Aorta (tissue), 5 donors: ENCODE measurements at regions not wholly inside any gene's neighbourhood (a gene's known extent, or its start where the extent isn't known, plus 50 kb on each side); places are given as distances from the start of the nearest gene placed in this dataset.

Experiments used
- ATAC-seq: fragments of 200-7000 bp; cut with Tn5 transposase; one replicate; pipeline ENCODE4 v1.9.1; 2022; ENCODE audit warnings: moderate library complexity; ENCODE audit not compliant: low FRiP score
- DNase-seq, 2 donors: peaks; one replicate each; pipeline ENCODE4 v3.0.0-alpha.2; 2020
- H3K27ac ChIP-seq, 2 donors: one replicate each; pipeline ENCODE4 v1.5.1; 2013; ENCODE audit warnings: low read length in 2 of 2, mild to moderate bottlenecking in 2 of 2, moderate library complexity in 2 of 2, control low read depth in 1 of 2, inconsistent platforms in 1 of 2, low read depth in 1 of 2
- H3K27me3 ChIP-seq, 2 donors: one replicate each; pipeline ENCODE4 v1.6.1; 2013; ENCODE audit warnings: control low read depth in 1 of 2, low read length in 1 of 2, mild to moderate bottlenecking in 1 of 2, moderate library complexity in 1 of 2; ENCODE audit not compliant: insufficient read depth in 2 of 2, control insufficient read depth in 1 of 2
- H3K36me3 ChIP-seq, 2 donors: one replicate each; pipeline ENCODE4 v1.6.1; 2013; ENCODE audit warnings: control low read depth in 1 of 2, low read length in 1 of 2, mild to moderate bottlenecking in 1 of 2; ENCODE audit not compliant: insufficient read depth in 2 of 2, control insufficient read depth in 1 of 2
- H3K4me1 ChIP-seq, 2 donors: one replicate each; pipeline ENCODE4 v1.6.1; 2013; ENCODE audit warnings: low read length in 2 of 2, control low read depth in 1 of 2, mild to moderate bottlenecking in 1 of 2, moderate library complexity in 1 of 2; ENCODE audit not compliant: insufficient read depth in 2 of 2, control insufficient read depth in 1 of 2
- H3K4me3 ChIP-seq, 2 donors: one replicate each; pipeline ENCODE4 v1.5.1; 2013; ENCODE audit warnings: low read length in 2 of 2, control low read depth in 1 of 2, mild to moderate bottlenecking in 1 of 2
- H3K9me3 ChIP-seq: one replicate; pipeline ENCODE4 v1.6.1; 2013; ENCODE audit warnings: mild to moderate bottlenecking, low read length; ENCODE audit not compliant: control insufficient read depth
- WGBS, 2 donors: extraction: QIAGEN DNeasy Blood & Tissue Kit; methylation state at CpG; one replicate each; pipeline ENCODE4 v1.1.7; 2013; 5-methylcytosine and 5-hydroxymethylcytosine counted together
- intact Hi-C, 2 donors: fragments of 100-400 bp; cut with DNase I; formaldehyde crosslinking; loops; one replicate each; pipeline versions ENCODE4 v1.14.2 to v1.15.0; 2022
- donor health status: healthy with polysubstance abuse.
- donor health status: Bipolar disorder and iron deficiency.
- donor health status: DM: no; HTN: no; CAD: no.
- donor health status: DM: no; HTN: no; CAD: no.
- donor health status: DM: yes; HTN: yes; CAD: no.

DNA sequence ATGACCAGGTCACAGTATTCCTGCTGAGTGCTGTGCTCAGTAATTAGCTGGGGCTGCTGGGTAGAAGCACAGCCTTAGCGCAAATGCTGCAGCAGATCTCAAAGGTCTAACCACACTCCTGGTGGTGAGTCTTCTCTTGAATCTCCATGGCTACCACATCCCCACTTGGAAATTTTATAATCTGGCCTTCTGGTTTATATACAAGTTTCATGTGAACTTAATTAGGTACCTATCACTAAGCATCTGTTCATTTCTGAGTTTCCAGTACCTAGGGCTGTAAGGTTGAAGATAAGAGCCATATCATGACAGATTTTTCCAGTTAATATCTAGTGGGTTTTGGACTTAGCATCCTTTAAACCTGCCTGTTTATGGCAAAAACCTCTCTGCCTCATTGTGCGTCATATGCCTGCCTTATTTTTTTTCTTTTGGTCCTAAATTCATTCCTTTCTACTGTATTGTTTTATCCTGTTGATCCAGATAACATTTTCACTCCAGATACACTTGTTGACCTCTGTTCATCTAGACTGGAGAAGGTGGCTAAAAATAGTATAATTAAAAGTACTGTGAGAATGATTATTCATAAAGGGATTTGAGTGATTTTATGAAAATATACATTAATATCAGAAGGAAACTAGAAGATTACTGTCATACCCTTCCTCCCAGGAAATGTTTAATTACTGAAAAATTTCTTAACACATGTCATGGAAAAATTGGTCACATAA, 168.4 kb upstream of the THUMPD2 start:
- H3K27ac ChIP-seq, result no peak overlapping the region
- H3K27me3 ChIP-seq, result no peaks in the 10 kb centered on the region
- no peak overlapping the region for H3K4me3 ChIP-seq
- H3K36me3 ChIP-seq, result no peaks in the 10 kb centered on the region
- intact Hi-C loops, result no loop called here
- ATAC-seq (no peak), DNase-seq (no peak)
- no peaks in the 10 kb centered on the region for H3K4me1 ChIP-seq
- no peaks in the 10 kb centered on the region for H3K9me3 ChIP-seq
- WGBS, 2 donors, result 98 to 100% methylated on average over 2 of the region's 2 CpGs

DNA sequence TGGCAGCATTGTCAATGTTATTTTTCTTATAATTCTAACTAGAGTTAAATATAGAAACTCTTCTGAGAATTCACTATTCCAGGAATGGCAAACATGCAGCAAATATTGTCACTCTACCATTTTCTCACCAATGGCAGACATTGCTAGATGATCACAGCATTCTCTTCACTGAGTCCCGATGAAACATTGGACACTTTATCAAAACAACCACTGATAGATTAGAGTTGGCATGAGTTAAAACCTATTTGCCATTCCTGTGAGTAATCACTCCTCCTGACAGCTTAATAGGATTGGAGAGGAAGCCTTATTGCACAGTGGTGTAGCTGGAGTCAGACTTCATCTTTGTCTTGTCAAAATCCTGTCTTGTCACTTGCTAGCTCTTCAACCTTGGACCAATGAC, 163.9 kb upstream of the THUMPD2 start:
- Histone ChIP-seq H3K4me1 (peaks cover 0 to 2% of the 10 kb centered on the region in 2 donors), H3K27ac (no peak overlapping the region), H3K9me3 (no peaks in the 10 kb centered on the region), H3K4me3 (no peak overlapping the region), H3K36me3 (no peaks in the 10 kb centered on the region), H3K27me3 (no peaks in the 10 kb centered on the region)
- WGBS, 2 donors, result 0 to 5% methylated on average over 1 of the region's 1 CpG
- intact Hi-C loops, result no loop called here
- ATAC-seq, result no peak
- no peak for DNase-seq

- H3K27ac ChIP-seq, result no peak overlapping the region
- 89 to 91% methylated on average over 4 of the region's 4 CpGs for WGBS, 2 donors
- no peak for DNase-seq
- no peaks in the 10 kb centered on the region for H3K27me3 ChIP-seq
- peaks cover 0 to 2% of the 10 kb centered on the region in 2 donors for H3K4me1 ChIP-seq
- intact Hi-C loops, result no loop called here
- no peak overlapping the region for H3K4me3 ChIP-seq
- no peaks in the 10 kb centered on the region for H3K36me3 ChIP-seq
- no peak for ATAC-seq
- H3K9me3 ChIP-seq, result no peaks in the 10 kb centered on the region
Measured at GRCh38 chr2:39938035-39938835, 159.2 kb upstream of the THUMPD2 start.

- Histone ChIP-seq H3K27ac (no peak overlapping the region), H3K27me3 (no peaks in the 10 kb centered on the region), H3K9me3 (no peaks in the 10 kb centered on the region), H3K4me3 (no peak overlapping the region), H3K36me3 (no peaks in the 10 kb centered on the region), H3K4me1 (peaks cover 0 to 2% of the 10 kb centered on the region in 2 donors)
- DNase-seq (no peak), ATAC-seq (no peak)
- intact Hi-C loops, result no loop called here
- 95 to 97% methylated on average over 3 of the region's 3 CpGs for WGBS, 2 donors
Measured at GRCh38 chr2:39937621-39938020, 158.6 kb upstream of the THUMPD2 start.

DNA sequence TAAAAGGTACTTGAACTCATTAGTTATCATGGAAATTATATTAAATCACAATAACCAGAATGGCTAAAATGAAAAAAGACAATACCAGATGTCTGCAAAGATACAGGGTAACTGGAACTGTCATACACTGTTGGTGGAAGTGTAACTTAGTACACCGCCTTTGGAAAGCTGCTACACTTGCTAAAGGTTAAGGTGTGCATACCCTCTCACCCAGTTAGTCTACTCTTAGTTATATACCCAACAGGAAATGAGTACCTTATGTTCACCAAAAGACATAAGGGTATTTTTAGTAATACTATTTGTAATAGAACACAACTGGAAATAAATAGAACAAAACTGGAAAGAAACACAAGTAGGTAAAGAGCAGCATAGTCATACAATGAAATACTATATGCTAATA, 155.8 kb upstream of the THUMPD2 start:
- WGBS, 2 donors, result 94 to 97% methylated on average over 1 of the region's 1 CpG
- ATAC-seq (no peak), DNase-seq (no peak)
- intact Hi-C loops, result no loop called here
- Histone ChIP-seq H3K4me1 (no peaks in the 10 kb centered on the region), H3K4me3 (no peak overlapping the region), H3K27me3 (no peaks in the 10 kb centered on the region), H3K9me3 (peaks cover 2% of the 10 kb centered on the region), H3K36me3 (no peaks in the 10 kb centered on the region), H3K27ac (no peak overlapping the region)

GRCh38 chr2:39933196-39933595, 154.1 kb upstream of the THUMPD2 start:
- Histone ChIP-seq H3K9me3 (peaks cover 2% of the 10 kb centered on the region), H3K36me3 (no peaks in the 10 kb centered on the region), H3K4me3 (no peak overlapping the region), H3K27me3 (peaks cover 0 to 3% of the 10 kb centered on the region in 2 donors), H3K27ac (no peak overlapping the region), H3K4me1 (no peaks in the 10 kb centered on the region)
- 87 to 91% methylated on average over 3 of the region's 3 CpGs for WGBS, 2 donors
- intact Hi-C loops, result no loop called here
- DNase-seq (no peak), ATAC-seq (no peak)

GRCh38 chr2:39932198-39932597, 153.1 kb upstream of the THUMPD2 start:
- intact Hi-C loops, result no loop called here
- DNase-seq, result no peak
- no peak for ATAC-seq
- Histone ChIP-seq H3K4me3 (no peak overlapping the region), H3K36me3 (no peaks in the 10 kb centered on the region), H3K4me1 (no peaks in the 10 kb centered on the region), H3K27ac (no peak overlapping the region), H3K9me3 (peaks cover 2% of the 10 kb centered on the region), H3K27me3 (peaks cover 0 to 3% of the 10 kb centered on the region in 2 donors)
- WGBS, 2 donors, result 81 to 93% methylated on average over 3 of the region's 3 CpGs

GRCh38 chr2:39930175-39930917, 151.3 kb upstream of the THUMPD2 start:
- Histone ChIP-seq H3K9me3 (peaks cover 2% of the 10 kb centered on the region), H3K27ac (no peak overlapping the region), H3K36me3 (no peaks in the 10 kb centered on the region), H3K27me3 (peaks cover 0 to 3% of the 10 kb centered on the region in 2 donors), H3K4me3 (no peak overlapping the region), H3K4me1 (no peaks in the 10 kb centered on the region)
- ATAC-seq, result no peak
- intact Hi-C loops, result no loop called here
- WGBS, 2 donors, result 93% methylated on average over 7 of the region's 7 CpGs
- no peak for DNase-seq
